ENCODE measurements at regions not wholly inside any gene's neighbourhood (a gene's known extent, or its start where the extent isn't known, plus 50 kb on each side); places are given as distances from the start of the nearest gene placed in this dataset.

DNA sequence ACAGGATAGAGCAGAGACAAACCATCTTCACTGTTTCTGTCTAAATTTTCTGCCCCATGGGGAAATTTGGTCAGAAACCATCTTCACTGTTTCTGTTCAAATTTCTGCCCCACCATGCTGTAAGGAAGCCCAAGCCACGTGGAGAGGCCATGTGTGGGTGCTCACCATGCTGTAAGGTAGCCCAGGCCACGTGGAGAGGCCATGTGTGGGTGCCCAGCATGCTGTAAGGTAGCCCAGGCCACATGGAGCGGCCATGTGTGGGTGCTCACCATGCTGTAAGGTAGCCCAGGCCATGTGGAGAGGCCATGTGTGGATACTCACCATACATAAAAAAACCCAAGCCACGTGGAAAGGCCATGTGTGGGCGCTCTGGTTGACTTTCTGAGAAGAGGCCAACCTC lies 1088.7 kb upstream of the AUTS2 start:
- TF ChIP-seq EZH2phosphoT487 (IDR thresholded peaks at IDR 0.05; ENCODE audit: insufficient read depth, low read depth): no peak
- no peak for TF ChIP-seq EZH2 (IDR thresholded peaks at IDR 0.05; ENCODE audit: insufficient read depth, poor library complexity, severe bottlenecking)

Data from GM23248 (cell line).